HCT116 (cell line): ENCODE measurements at regions not wholly inside any gene's neighbourhood (a gene's known extent, or its start where the extent isn't known, plus 50 kb on each side); places are given as distances from the start of the nearest gene placed in this dataset.

ENCODE experiments used
- ATAC-seq: fragments of 200-7000 bp; cut with Tn5 transposase; 2 replicates; pipeline ENCODE4 v1.9.1; 2020; ENCODE audit warnings: mild to moderate bottlenecking, moderate library complexity
- BruUV-seq: library from RNA; stranded (reverse); fragments of 400-500 nt; replicated peaks from 2 replicates; lab custom pipeline; 2021; lab: Mats Ljungman, UMichigan
- CTCF ChIA-PET: fragments of 300-600 bp; sonication (Branson Sonifier 250); formaldehyde crosslinking; loops from one replicate; lab custom pipeline; 2021; ENCODE audit warnings: antibody characterized with exemption; lab: Charles Lee
- POLR2A ChIA-PET: fragments of 300-600, 350-600 bp; sonication (Branson Sonifier 250); formaldehyde crosslinking; loops from one replicate; lab custom pipeline; 2021; ENCODE audit warnings: antibody characterized with exemption; lab: Charles Lee
- RAD21 ChIA-PET, 2 experiments: fragments of 300-600 bp; sonication (Branson Sonifier 250); formaldehyde crosslinking; loops; one replicate each; lab custom pipeline; 2023; ENCODE audit warnings: low total read pairs in 2 of 2; ENCODE audit not compliant: uncharacterized antibody in 2 of 2, unreplicated experiment in 2 of 2, low non-redundant PET in 1 of 2; lab: Charles Lee
- DNase-seq: peaks from one replicate; pipeline ENCODE4 v3.0.0-alpha.2; 2010; ENCODE audit warnings: low read depth, low spot score
- H2AFZ ChIP-seq: fragments of 200-600 bp; shearing (Covaris generic), sonication (generic); 2 replicates; pipeline ENCODE4 v1.6.1; 2017; ENCODE audit warnings: low read depth, mixed run types, mixed read lengths, antibody characterized with exemption, low read length; ENCODE audit not compliant: poor library complexity, severe bottlenecking
- H3K27ac ChIP-seq: 2 replicates; pipeline ENCODE4 v1.5.1; 2012; ENCODE audit warnings: low read depth, low read length
- H3K27me3 ChIP-seq: fragments of 200-600 bp; sonication (generic); 2 replicates; pipeline ENCODE4 v1.6.1; 2016; ENCODE audit warnings: mixed run types, low read length, mixed read lengths; ENCODE audit not compliant: insufficient read depth
- H3K36me3 ChIP-seq, 2 experiments: fragments of 200-500 bp in 1 of 2; fragments of 200-600 bp in 1 of 2; sonication (Bioruptor generic) in 1 of 2; sonication (generic) in 1 of 2; 2 replicates each; pipeline versions ENCODE4 v1.5.1 to v1.6.1; 2014 to 2016; ENCODE audit warnings: low read length in 2 of 2, inconsistent platforms in 1 of 2, mixed read lengths in 1 of 2, mixed run types in 1 of 2; ENCODE audit not compliant: insufficient read depth in 2 of 2, control insufficient read depth in 1 of 2
- H3K4me1 ChIP-seq, 2 experiments: fragments of 200-600 bp in 1 of 2; sonication (generic) in 1 of 2; 2 replicates each; pipeline versions ENCODE4 v1.5.1 to v1.6.1; 2012 to 2017; ENCODE audit warnings: low read length in 2 of 2, inconsistent platforms in 1 of 2, mild to moderate bottlenecking in 1 of 2, mixed read lengths in 1 of 2, mixed run types in 1 of 2, moderate library complexity in 1 of 2; ENCODE audit not compliant: insufficient read depth in 2 of 2, control insufficient read depth in 1 of 2
- H3K4me2 ChIP-seq: fragments of 200-600 bp; sonication (generic); 2 replicates; pipeline ENCODE4 v1.6.1; 2017; ENCODE audit warnings: mixed run types, low read length, mixed read lengths
- H3K4me3 ChIP-seq, 2 experiments: fragments of 200-600 bp in 1 of 2; sonication (generic) in 1 of 2; replicated peaks in 1 of 2; 2 replicates each; pipeline ENCODE4 v1.5.1; 2011 to 2016; ENCODE audit warnings: low read length in 2 of 2, control low read depth in 1 of 2, low read depth in 1 of 2, mild to moderate bottlenecking in 1 of 2, mixed read lengths in 1 of 2, mixed run types in 1 of 2
- H3K79me2 ChIP-seq: fragments of 200-600 bp; sonication (generic); 2 replicates; pipeline ENCODE4 v1.6.1; 2017; ENCODE audit warnings: mild to moderate bottlenecking, mixed run types, low read length, moderate library complexity, mixed read lengths; ENCODE audit not compliant: insufficient read depth
- H3K9ac ChIP-seq: fragments of 200-600 bp; sonication (generic); 2 replicates; pipeline ENCODE4 v1.6.1; 2016; ENCODE audit warnings: low read length, mixed read lengths
- H3K9me2 ChIP-seq: fragments of 200-600 bp; sonication (generic), shearing (Covaris generic); 2 replicates; pipeline ENCODE4 v1.6.1; 2017; ENCODE audit warnings: mixed run types, mild to moderate bottlenecking, moderate library complexity; ENCODE audit not compliant: insufficient read depth
- H3K9me3 ChIP-seq, 2 experiments: fragments of 200-500 bp in 1 of 2; fragments of 200-600 bp in 1 of 2; sonication (Bioruptor generic) in 1 of 2; sonication (generic) in 1 of 2; 2 replicates each; pipeline ENCODE4 v1.6.1; 2014 to 2017; ENCODE audit warnings: low read length in 2 of 2, mixed read lengths in 2 of 2, inconsistent platforms in 1 of 2, low read depth in 1 of 2, mild to moderate bottlenecking in 1 of 2, mixed run types in 1 of 2, moderate library complexity in 1 of 2; ENCODE audit not compliant: control insufficient read depth in 1 of 2, insufficient read depth in 1 of 2
- H4K20me1 ChIP-seq: fragments of 200-600 bp; sonication (generic), shearing (Covaris generic); 2 replicates; pipeline ENCODE4 v1.6.1; 2017; ENCODE audit warnings: mixed run types, mild to moderate bottlenecking, moderate library complexity; ENCODE audit not compliant: insufficient read depth
- EGR1 ChIP-seq: IDR thresholded peaks from 2 replicates; pipeline ENCODE4 v1.6.1; 2012; ENCODE audit warnings: low read depth
- ELF1 ChIP-seq: IDR thresholded peaks from 2 replicates; pipeline ENCODE4 v1.6.1; 2012; ENCODE audit warnings: low read depth, borderline replicate concordance
- EZH2 ChIP-seq: fragments of 200-600 bp; sonication (generic); IDR thresholded peaks from 2 replicates; pipeline ENCODE4 v1.6.1; 2017; ENCODE audit warnings: antibody characterized with exemption, mixed run types
- EZH2phosphoT487 ChIP-seq: fragments of 200-600 bp; IDR thresholded peaks from 2 replicates; pipeline ENCODE4 v1.6.1; 2018; ENCODE audit warnings: antibody characterized with exemption, borderline replicate concordance
- FOSL1 ChIP-seq: IDR thresholded peaks from 2 replicates; pipeline ENCODE4 v1.6.1; 2012; ENCODE audit warnings: low read depth
- POLR2A ChIP-seq: IDR thresholded peaks from 2 replicates; pipeline ENCODE4 v1.7.0; 2011; ENCODE audit warnings: borderline replicate concordance; ENCODE audit not compliant: insufficient read depth, insufficient read length; ENCODE audit errors: extremely low read depth
- RAD21 ChIP-seq: IDR thresholded peaks from 2 replicates; pipeline ENCODE4 v1.6.1; 2012; ENCODE audit warnings: low read depth, mild to moderate bottlenecking
- SIN3A ChIP-seq: IDR thresholded peaks from 2 replicates; pipeline ENCODE4 v1.6.1; 2012; ENCODE audit warnings: low read depth
- SP1 ChIP-seq: IDR thresholded peaks from 2 replicates; pipeline ENCODE4 v1.6.1; 2012; ENCODE audit warnings: low read depth
- TCF7L2 ChIP-seq: IDR thresholded peaks from 2 replicates; pipeline ENCODE4 v1.7.0; 2011; ENCODE audit warnings: borderline replicate concordance, inconsistent platforms; ENCODE audit not compliant: insufficient read depth, insufficient read length; ENCODE audit errors: extremely low read depth
- YY1 ChIP-seq: IDR thresholded peaks from 2 replicates; pipeline ENCODE4 v1.6.1; 2011; ENCODE audit warnings: low read length, low read depth, moderate library complexity, mild to moderate bottlenecking; ENCODE audit not compliant: insufficient replicate concordance; ENCODE audit errors: extremely low read depth
- intact Hi-C: fragments of 100-400 bp; cut with micrococcal nuclease; formaldehyde crosslinking; loops from 2 replicates; pipeline ENCODE4 v1.10.0; 2022
- TF ChIP-seq, protein P1 (sequence below): IDR thresholded peaks from 2 replicates; pipeline ENCODE4 v1.6.1; 2011; ENCODE audit warnings: mild to moderate bottlenecking, low read length, moderate library complexity; ENCODE audit not compliant: insufficient replicate concordance; ENCODE audit errors: extremely low read depth
- TF ChIP-seq, protein P2 (sequence below): IDR thresholded peaks from 2 replicates; pipeline ENCODE4 v1.6.1; 2012; ENCODE audit warnings: low read depth
- TF ChIP-seq, protein P3 (sequence below): IDR thresholded peaks from 2 replicates; pipeline ENCODE4 v1.6.1; 2012

DNA sequence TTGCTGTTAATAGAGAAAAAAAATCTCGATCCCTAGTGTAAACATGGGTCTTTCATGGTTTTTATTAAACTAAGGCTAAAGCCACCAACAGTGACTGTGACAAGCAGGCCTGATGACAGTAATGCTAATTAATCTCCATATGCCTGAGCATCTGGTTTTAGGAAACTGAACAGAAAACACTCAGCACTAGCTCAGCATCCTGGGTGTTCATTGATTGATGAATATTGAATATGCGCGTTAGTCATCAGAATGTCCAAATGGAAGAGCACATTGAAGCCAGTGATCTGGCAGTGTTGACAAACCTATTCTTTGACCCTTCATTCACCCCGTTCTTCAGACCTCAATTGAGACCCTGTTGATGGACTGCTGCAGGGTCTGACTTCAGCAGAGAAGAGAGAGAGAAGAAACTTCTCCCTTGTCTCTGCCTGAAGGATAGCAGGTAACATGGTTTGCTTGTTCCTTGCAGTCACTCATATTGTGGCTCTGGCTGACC is 283.8 kb downstream of the RDH14 start:
- ChIA-PET CTCF (no interaction called here), RAD21 (no interaction called here), POLR2A (no interaction called here)
- no peak overlapping the region for H3K9ac ChIP-seq
- no peak for ATAC-seq
- DNase-seq = no peak
- H3K9me2 ChIP-seq = no peaks in the 10 kb centered on the region
- no peaks in the 10 kb centered on the region for H3K9me3 ChIP-seq
- no peaks in the 10 kb centered on the region for H3K79me2 ChIP-seq
- TF ChIP-seq YY1 (no peak), EZH2 (no peak), TCF7L2 (no peak), RAD21 (no peak), SIN3A (no peak), ELF1 (no peak), POLR2A (no peak), SP1 (no peak)
- TF ChIP-seq, protein P1, sequence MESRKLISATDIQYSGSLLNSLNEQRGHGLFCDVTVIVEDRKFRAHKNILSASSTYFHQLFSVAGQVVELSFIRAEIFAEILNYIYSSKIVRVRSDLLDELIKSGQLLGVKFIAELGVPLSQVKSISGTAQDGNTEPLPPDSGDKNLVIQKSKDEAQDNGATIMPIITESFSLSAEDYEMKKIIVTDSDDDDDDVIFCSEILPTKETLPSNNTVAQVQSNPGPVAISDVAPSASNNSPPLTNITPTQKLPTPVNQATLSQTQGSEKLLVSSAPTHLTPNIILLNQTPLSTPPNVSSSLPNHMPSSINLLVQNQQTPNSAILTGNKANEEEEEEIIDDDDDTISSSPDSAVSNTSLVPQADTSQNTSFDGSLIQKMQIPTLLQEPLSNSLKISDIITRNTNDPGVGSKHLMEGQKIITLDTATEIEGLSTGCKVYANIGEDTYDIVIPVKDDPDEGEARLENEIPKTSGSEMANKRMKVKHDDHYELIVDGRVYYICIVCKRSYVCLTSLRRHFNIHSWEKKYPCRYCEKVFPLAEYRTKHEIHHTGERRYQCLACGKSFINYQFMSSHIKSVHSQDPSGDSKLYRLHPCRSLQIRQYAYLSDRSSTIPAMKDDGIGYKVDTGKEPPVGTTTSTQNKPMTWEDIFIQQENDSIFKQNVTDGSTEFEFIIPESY = no peak
- H3K36me3 ChIP-seq = no peaks in the 10 kb centered on the region
- H3K4me2 ChIP-seq = no peak overlapping the region
- no peak overlapping the region for H3K27ac ChIP-seq
- no peaks in the 10 kb centered on the region for H3K4me1 ChIP-seq
- no TSS peak for BruUV-seq
- H3K4me3 ChIP-seq = no peak overlapping the region
- intact Hi-C loops = no loop called here
- no peaks in the 10 kb centered on the region for H4K20me1 ChIP-seq
- no peaks in the 10 kb centered on the region; the same call in 1 of the 2 replicates for H3K27me3 ChIP-seq
- H2AFZ ChIP-seq = no peak overlapping the region

DNA sequence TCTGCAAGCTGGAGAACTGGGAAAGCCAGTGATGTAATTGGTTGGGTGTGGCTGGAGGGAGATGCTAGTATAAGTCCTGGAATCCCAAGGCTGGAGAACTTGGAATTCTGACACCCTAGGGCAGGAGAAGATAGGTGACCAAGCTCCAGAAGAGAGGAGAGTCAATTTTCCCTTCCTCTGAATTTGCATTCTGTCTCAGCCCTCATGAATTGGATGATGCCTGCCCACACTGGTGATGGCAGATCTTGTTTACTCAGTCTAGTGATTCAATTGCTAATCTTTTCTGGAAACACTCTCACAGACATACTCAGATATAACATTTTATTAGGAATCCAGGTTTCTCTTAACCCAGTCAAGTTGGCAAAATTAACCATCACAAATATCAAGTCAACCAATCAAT is 287.2 kb downstream of the RDH14 start:
- POLR2A ChIA-PET = no interaction called here
- no TSS peak for BruUV-seq
- TF ChIP-seq, protein P2, sequence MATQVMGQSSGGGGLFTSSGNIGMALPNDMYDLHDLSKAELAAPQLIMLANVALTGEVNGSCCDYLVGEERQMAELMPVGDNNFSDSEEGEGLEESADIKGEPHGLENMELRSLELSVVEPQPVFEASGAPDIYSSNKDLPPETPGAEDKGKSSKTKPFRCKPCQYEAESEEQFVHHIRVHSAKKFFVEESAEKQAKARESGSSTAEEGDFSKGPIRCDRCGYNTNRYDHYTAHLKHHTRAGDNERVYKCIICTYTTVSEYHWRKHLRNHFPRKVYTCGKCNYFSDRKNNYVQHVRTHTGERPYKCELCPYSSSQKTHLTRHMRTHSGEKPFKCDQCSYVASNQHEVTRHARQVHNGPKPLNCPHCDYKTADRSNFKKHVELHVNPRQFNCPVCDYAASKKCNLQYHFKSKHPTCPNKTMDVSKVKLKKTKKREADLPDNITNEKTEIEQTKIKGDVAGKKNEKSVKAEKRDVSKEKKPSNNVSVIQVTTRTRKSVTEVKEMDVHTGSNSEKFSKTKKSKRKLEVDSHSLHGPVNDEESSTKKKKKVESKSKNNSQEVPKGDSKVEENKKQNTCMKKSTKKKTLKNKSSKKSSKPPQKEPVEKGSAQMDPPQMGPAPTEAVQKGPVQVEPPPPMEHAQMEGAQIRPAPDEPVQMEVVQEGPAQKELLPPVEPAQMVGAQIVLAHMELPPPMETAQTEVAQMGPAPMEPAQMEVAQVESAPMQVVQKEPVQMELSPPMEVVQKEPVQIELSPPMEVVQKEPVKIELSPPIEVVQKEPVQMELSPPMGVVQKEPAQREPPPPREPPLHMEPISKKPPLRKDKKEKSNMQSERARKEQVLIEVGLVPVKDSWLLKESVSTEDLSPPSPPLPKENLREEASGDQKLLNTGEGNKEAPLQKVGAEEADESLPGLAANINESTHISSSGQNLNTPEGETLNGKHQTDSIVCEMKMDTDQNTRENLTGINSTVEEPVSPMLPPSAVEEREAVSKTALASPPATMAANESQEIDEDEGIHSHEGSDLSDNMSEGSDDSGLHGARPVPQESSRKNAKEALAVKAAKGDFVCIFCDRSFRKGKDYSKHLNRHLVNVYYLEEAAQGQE = no peak
- TF ChIP-seq EZH2phosphoT487 = no peak
- TF ChIP-seq SIN3A = no peak
- no peak for TF ChIP-seq RAD21
- TF ChIP-seq FOSL1 = no peak
- TF ChIP-seq, protein P3, sequence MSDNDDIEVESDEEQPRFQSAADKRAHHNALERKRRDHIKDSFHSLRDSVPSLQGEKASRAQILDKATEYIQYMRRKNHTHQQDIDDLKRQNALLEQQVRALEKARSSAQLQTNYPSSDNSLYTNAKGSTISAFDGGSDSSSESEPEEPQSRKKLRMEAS = no peak
- TF ChIP-seq EGR1 = no peak

More for the DNA sequence above, 287.2 kb downstream of the RDH14 start:
- no peaks in the 10 kb centered on the region for H3K27me3 ChIP-seq
- ATAC-seq (no peak), DNase-seq (no peak)
- H3K9ac ChIP-seq = no peak overlapping the region
- H3K79me2 ChIP-seq = no peaks in the 10 kb centered on the region
- H3K4me3 ChIP-seq = no peak overlapping the region
- intact Hi-C loops = no loop called here
- H3K27ac ChIP-seq = no peak overlapping the region
- CTCF ChIA-PET = no interaction called here
- H3K4me1 ChIP-seq = no peaks in the 10 kb centered on the region
- H3K9me2 ChIP-seq = no peaks in the 10 kb centered on the region
- no peak overlapping the region for H3K4me2 ChIP-seq
- H4K20me1 ChIP-seq = no peaks in the 10 kb centered on the region
- H3K9me3 ChIP-seq = no peaks in the 10 kb centered on the region
- no peak overlapping the region for H2AFZ ChIP-seq
- RAD21 ChIA-PET = no interaction called here
- no peaks in the 10 kb centered on the region for H3K36me3 ChIP-seq
